Karpas-422 (cell line): ENCODE measurements at regions not wholly inside any gene's neighbourhood (a gene's known extent, or its start where the extent isn't known, plus 50 kb on each side); places are given as distances from the start of the nearest gene placed in this dataset.

Experiments used
- DNase-seq: peaks from one replicate; pipeline ENCODE4 v3.0.0-alpha.2; 2015
- H2AFZ ChIP-seq: fragments of 200-600 bp; sonication (generic); 2 replicates; pipeline ENCODE4 v1.6.1; 2014; ENCODE audit warnings: antibody characterized with exemption, low read length, mixed read lengths
- H3K27ac ChIP-seq: fragments of 200-600 bp; sonication (generic); 2 replicates; pipeline ENCODE4 v1.5.1; 2014; ENCODE audit warnings: mild to moderate bottlenecking, low read length, moderate library complexity
- H3K27me3 ChIP-seq: fragments of 200-600 bp; sonication (generic); 2 replicates; pipeline ENCODE4 v1.6.1; 2014; ENCODE audit warnings: low read length, mixed read lengths
- H3K36me3 ChIP-seq: fragments of 200-600 bp; sonication (generic); 2 replicates; pipeline ENCODE4 v1.6.1; 2014; ENCODE audit warnings: low read length, mixed read lengths; ENCODE audit not compliant: insufficient read depth
- H3K4me1 ChIP-seq: fragments of 200-600 bp; sonication (generic); 2 replicates; pipeline ENCODE4 v1.6.1; 2014; ENCODE audit warnings: mild to moderate bottlenecking, low read length, mixed read lengths
- H3K4me2 ChIP-seq: fragments of 200-600 bp; sonication (generic); 2 replicates; pipeline ENCODE4 v1.6.1; 2014; ENCODE audit warnings: low read length, low read depth, mild to moderate bottlenecking; ENCODE audit not compliant: poor library complexity, severe bottlenecking
- H3K4me3 ChIP-seq: fragments of 200-600 bp; sonication (generic); 2 replicates; pipeline ENCODE4 v1.5.1; 2014; ENCODE audit warnings: mild to moderate bottlenecking, antibody characterized with exemption, low read length, mixed read lengths
- H3K79me2 ChIP-seq: fragments of 200-600 bp; sonication (generic); 2 replicates; pipeline ENCODE4 v1.6.1; 2014; ENCODE audit warnings: mild to moderate bottlenecking, low read length, mixed read lengths
- H3K9ac ChIP-seq: fragments of 200-600 bp; sonication (generic); 2 replicates; pipeline ENCODE4 v1.6.0; 2014; ENCODE audit warnings: low read length
- H3K9me2 ChIP-seq: fragments of 200-600 bp; sonication (generic), shearing (Covaris generic); replicated peaks from 2 replicates; pipeline ENCODE4 v1.6.0; 2014; ENCODE audit warnings: mild to moderate bottlenecking, low read length, moderate library complexity; ENCODE audit not compliant: insufficient read depth
- H3K9me3 ChIP-seq: fragments of 300-700, 200-600 bp; sonication (generic); 2 replicates; pipeline ENCODE4 v1.6.1; 2014; ENCODE audit warnings: low read length, mixed read lengths
- H4K20me1 ChIP-seq: fragments of 200-600 bp; sonication (generic); 2 replicates; pipeline ENCODE4 v1.6.1; 2014; ENCODE audit warnings: mild to moderate bottlenecking, antibody characterized with exemption, low read length, low read depth; ENCODE audit not compliant: insufficient read depth

DNA sequence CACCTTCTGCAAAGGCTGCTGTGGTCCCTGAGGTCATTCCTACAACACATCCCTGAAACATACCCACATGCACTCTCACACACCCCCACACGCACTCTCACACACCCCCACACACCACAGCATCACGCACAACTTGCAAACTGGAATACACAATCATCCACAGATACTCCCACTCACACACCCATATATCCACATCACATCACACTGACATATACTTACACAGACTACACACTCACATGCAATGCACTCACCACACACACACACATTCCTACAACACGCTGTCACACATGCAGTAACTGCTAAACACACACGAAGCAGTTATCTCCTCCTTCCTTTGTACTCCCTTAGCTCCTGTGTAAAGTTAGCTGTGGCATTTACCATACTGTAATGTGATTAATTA, 57.1 kb upstream of the PKDCC start:
- H3K36me3 ChIP-seq, result no peaks in the 10 kb centered on the region
- H3K9me2 ChIP-seq, result no peaks in the 10 kb centered on the region
- no peaks in the 10 kb centered on the region for H3K4me1 ChIP-seq
- H3K9ac ChIP-seq, result no peak overlapping the region
- H3K9me3 ChIP-seq, result no peaks in the 10 kb centered on the region
- H3K79me2 ChIP-seq, result no peaks in the 10 kb centered on the region
- H4K20me1 ChIP-seq, result no peaks in the 10 kb centered on the region
- H3K27me3 ChIP-seq, result no peaks in the 10 kb centered on the region; the same call in 1 of the 2 replicates
- H3K4me2 ChIP-seq, result no peak overlapping the region
- H2AFZ ChIP-seq, result no peak overlapping the region
- no peak for DNase-seq
- H3K27ac ChIP-seq, result no peak overlapping the region
- no peak overlapping the region for H3K4me3 ChIP-seq

DNA sequence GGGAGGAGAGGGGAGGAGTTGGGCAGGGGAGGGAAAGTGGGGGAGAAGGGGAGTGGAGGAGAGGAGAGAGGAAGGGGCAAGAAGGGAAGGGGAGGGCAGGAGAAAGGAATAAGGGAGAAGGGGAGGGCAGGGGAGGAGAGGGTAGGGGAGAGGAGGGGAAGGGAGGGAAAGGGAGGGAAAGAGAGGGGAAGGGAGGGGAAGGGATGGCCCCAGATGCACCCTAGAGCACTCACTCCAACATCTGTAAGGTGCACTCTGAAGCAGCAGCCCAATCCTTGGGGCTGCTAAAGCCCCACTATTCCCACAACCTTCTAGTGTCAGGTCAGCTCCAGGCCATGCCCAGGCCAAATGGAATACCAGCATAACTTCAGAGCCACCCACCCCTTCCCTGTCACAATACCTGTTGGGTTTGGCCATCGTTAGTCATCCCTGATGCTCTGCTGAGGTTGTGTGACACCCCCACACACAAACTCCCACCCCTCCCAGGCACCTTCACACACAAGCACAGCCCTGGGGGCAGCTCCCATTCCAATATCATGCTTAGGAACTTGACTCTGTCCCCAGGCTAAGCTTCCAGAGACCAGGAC, 55.7 kb upstream of the PKDCC start:
- H3K4me1 ChIP-seq, result no peaks in the 10 kb centered on the region
- no peaks in the 10 kb centered on the region for H4K20me1 ChIP-seq
- no peaks in the 10 kb centered on the region for H3K9me2 ChIP-seq
- no peaks in the 10 kb centered on the region for H3K9me3 ChIP-seq
- no peak overlapping the region for H3K4me3 ChIP-seq
- no peak overlapping the region for H3K9ac ChIP-seq
- H3K27ac ChIP-seq, result no peak overlapping the region
- no peak overlapping the region for H2AFZ ChIP-seq
- H3K79me2 ChIP-seq, result no peaks in the 10 kb centered on the region
- no peaks in the 10 kb centered on the region; the same call in 1 of the 2 replicates for H3K27me3 ChIP-seq
- no peaks in the 10 kb centered on the region for H3K36me3 ChIP-seq
- no peak for DNase-seq
- no peak overlapping the region for H3K4me2 ChIP-seq

DNA sequence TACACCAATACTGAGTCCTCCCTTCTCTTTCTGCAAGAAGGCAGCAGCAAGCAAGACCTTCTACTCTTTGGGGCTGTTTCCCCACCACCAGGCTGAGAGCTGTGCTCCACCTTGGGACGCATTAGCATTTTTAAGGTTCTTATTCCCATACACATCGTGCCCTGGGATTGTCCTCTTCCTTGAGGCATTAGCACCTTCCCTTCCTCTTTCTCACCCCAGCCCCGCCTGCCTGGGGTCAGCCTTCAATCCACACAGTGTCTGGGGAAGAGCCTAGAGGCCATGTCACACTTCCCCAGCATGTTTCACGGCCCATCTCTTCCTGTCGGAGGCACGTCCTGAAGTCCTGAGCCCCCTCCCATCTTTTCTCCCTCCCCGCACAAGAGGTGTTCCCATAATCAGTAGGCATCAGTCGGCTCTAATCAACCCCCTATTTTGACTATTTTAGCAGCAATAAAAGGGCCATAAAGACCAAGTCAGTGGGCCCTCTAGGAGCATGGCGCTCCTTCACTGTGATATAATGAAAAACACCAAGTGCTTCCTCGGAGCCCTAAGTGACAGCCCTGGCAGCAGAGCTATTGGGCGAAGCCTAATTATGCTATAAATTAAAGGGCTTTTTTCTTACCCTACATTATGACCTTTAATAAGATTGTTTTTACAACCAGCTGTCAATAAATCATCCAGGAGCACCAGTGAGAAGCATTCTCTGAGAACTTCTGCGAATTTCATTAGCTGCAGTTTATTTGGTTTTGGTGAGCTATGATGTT, 55.0 kb upstream of the PKDCC start:
- no peak overlapping the region for H3K27ac ChIP-seq
- no peaks in the 10 kb centered on the region for H3K9me2 ChIP-seq
- no peak overlapping the region for H3K4me2 ChIP-seq
- H3K79me2 ChIP-seq, result no peaks in the 10 kb centered on the region
- no peak overlapping the region for H2AFZ ChIP-seq
- H3K4me3 ChIP-seq, result no peak overlapping the region
- DNase-seq, result no peak
- H3K4me1 ChIP-seq, result no peaks in the 10 kb centered on the region
- no peaks in the 10 kb centered on the region for H3K36me3 ChIP-seq
- no peaks in the 10 kb centered on the region for H4K20me1 ChIP-seq
- no peak overlapping the region for H3K9ac ChIP-seq
- no peaks in the 10 kb centered on the region for H3K9me3 ChIP-seq
- no peaks in the 10 kb centered on the region; the same call in 1 of the 2 replicates for H3K27me3 ChIP-seq

DNA sequence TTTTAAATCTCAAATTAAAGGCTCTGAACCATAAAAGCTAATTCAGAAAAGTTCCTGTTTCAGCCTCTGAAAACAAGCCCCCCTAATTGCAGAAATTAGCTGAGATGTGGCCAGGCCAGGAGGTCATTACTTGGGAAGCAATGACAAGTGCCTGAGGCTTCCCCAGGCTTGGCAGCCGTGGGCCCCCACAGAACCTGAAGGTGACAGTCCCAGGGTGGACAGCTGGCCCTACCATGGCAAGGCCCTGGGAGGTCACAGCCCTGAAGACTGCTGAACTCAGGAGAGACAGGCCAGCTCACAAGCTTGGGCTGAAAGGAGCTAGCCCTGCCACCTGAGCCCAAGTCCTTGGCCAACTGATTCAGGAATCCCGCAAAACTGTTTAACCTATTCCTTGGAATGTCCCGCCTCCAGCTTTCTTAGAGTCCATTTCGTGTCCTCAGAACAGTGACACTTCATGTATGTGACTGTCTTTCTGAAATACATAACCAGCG, 54.3 kb upstream of the PKDCC start:
- Histone ChIP-seq H3K36me3 (no peaks in the 10 kb centered on the region), H3K9ac (no peak overlapping the region), H3K4me2 (no peak overlapping the region), H3K27ac (no peak overlapping the region), H4K20me1 (no peaks in the 10 kb centered on the region), H3K79me2 (no peaks in the 10 kb centered on the region), H3K9me2 (no peaks in the 10 kb centered on the region), H3K27me3 (no peaks in the 10 kb centered on the region; the same call in 1 of the 2 replicates), H3K4me3 (no peak overlapping the region), H3K4me1 (no peaks in the 10 kb centered on the region), H3K9me3 (no peaks in the 10 kb centered on the region), H2AFZ (no peak overlapping the region)
- no peak for DNase-seq

DNA sequence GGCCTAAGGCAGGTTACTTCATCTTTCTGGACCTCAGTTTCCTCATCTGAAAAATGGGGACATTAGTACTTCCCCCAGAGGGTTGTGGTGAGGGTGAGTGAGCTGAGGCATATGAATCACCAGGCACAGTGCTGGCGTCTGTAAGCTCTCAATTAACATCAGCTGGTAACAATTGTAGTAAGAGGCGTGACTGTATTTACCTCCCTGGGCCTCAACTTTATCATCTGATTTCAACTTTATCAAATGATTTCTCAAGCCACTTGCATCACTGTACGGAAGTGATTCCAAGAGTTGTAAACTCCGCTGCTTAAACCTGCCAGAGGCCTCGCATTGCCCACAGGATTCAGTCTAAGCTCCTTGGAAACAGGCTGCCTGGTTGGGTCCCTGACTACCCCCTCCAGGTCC, 53.6 kb upstream of the PKDCC start:
- Histone ChIP-seq H3K4me1 (no peaks in the 10 kb centered on the region), H3K36me3 (no peaks in the 10 kb centered on the region), H3K4me2 (no peak overlapping the region), H3K9me2 (no peaks in the 10 kb centered on the region), H3K9me3 (no peaks in the 10 kb centered on the region), H3K79me2 (no peaks in the 10 kb centered on the region), H3K27ac (no peak overlapping the region), H2AFZ (no peak overlapping the region), H3K27me3 (no peaks in the 10 kb centered on the region; the same call in 1 of the 2 replicates), H3K9ac (no peak overlapping the region), H3K4me3 (no peak overlapping the region), H4K20me1 (no peaks in the 10 kb centered on the region)
- DNase-seq, result no peak

DNA sequence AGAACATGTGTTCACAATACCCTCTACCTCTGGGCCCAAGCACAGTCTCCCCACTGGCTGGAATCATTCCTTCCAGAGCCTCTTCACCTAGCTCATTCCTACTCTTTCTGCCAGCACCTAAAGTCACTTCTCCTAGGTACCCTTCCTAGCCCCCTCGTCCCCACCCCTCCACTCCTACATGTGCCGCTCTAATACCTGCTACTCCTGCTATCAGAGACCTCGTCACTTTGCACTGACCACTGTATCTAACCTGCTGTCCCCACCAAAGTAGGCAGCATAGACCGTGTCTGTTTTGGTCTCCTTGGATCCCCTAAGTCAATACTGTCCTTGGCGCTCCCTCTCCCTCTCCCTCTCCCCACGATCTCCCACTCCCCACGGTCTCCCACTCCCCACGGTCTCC, 53.2 kb upstream of the PKDCC start:
- Histone ChIP-seq H3K4me1 (no peaks in the 10 kb centered on the region), H3K27ac (no peak overlapping the region), H3K9ac (no peak overlapping the region), H3K9me2 (no peaks in the 10 kb centered on the region), H4K20me1 (no peaks in the 10 kb centered on the region), H3K9me3 (no peaks in the 10 kb centered on the region), H3K4me2 (no peak overlapping the region), H3K36me3 (no peaks in the 10 kb centered on the region), H2AFZ (no peak overlapping the region), H3K4me3 (no peak overlapping the region), H3K27me3 (no peaks in the 10 kb centered on the region; the same call in 1 of the 2 replicates), H3K79me2 (no peaks in the 10 kb centered on the region)
- DNase-seq, result no peak

DNA sequence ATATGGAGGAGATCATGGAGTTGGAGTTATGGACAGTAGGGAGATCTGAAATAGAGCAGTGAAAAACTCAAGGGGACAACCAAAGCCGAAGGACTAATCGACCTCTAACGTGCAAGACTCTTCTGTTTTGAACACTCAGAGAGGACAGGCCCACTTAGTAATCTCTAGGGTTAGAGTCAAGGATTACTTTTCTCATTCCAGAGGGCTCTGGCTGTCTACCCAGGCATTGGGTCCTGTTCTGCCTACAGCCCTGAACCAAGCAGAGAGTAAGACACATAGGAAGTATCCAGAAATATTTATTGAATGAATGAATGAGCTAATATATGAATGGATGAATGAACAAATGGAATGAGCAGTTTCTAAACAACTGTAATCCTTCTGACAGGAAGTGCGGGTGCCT, 50.3 kb upstream of the PKDCC start:
- Histone ChIP-seq H3K9me3 (no peaks in the 10 kb centered on the region), H3K36me3 (no peaks in the 10 kb centered on the region), H3K4me2 (no peak overlapping the region), H3K27ac (no peak overlapping the region), H3K79me2 (no peaks in the 10 kb centered on the region), H2AFZ (no peak overlapping the region), H3K9ac (no peak overlapping the region), H4K20me1 (no peaks in the 10 kb centered on the region), H3K4me1 (no peaks in the 10 kb centered on the region), H3K4me3 (no peak overlapping the region), H3K27me3 (no peaks in the 10 kb centered on the region), H3K9me2 (no peaks in the 10 kb centered on the region)
- no peak for DNase-seq
